GM23248 (cell line): ENCODE measurements at regions not wholly inside any gene's neighbourhood (a gene's known extent, or its start where the extent isn't known, plus 50 kb on each side); places are given as distances from the start of the nearest gene placed in this dataset.

ENCODE experiments used
- EZH2 ChIP-seq: fragments of 200-600 bp; sonication (generic); IDR thresholded peaks from 2 replicates; pipeline ENCODE4 v1.6.1; 2018; ENCODE audit warnings: antibody characterized with exemption, mild to moderate bottlenecking; ENCODE audit not compliant: insufficient read depth, poor library complexity, severe bottlenecking
- EZH2phosphoT487 ChIP-seq: fragments of 200-600 bp; sonication (generic); IDR thresholded peaks from 2 replicates; pipeline ENCODE4 v1.6.1; 2018; ENCODE audit warnings: antibody characterized with exemption, moderate library complexity, mild to moderate bottlenecking, low read depth; ENCODE audit not compliant: insufficient read depth

DNA sequence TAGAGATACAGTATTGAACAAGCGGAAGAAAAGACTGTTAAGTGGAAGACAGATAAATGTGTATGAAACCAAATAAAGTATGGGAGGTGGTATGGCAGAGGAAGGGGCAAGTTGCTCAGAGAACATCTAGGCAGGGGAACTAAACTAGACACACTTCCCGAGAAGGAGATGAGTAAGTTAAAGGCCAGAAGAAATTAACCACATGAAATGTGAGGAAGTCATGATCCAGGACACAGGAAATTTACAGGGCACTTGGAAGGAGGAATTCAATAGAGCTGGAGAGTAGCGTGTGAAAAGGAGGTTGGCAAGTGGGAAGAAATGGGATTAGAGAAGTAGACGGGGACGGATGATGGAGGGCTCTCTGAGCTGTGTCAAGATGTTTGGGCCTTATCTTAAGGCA lies 208.8 kb downstream of the COG6 start:
- no peak for TF ChIP-seq EZH2
- TF ChIP-seq EZH2phosphoT487: no peak
